Mucosa of stomach (tissue), 1 donor: ENCODE measurements at regions not wholly inside any gene's neighbourhood (a gene's known extent, or its start where the extent isn't known, plus 50 kb on each side); places are given as distances from the start of the nearest gene placed in this dataset.

Experiments used
- H3K27me3 ChIP-seq: one replicate; pipeline ENCODE4 v1.7.0; 2013; ENCODE audit warnings: mild to moderate bottlenecking, low read length; ENCODE audit not compliant: control insufficient read depth, insufficient read depth
- H3K36me3 ChIP-seq: one replicate; pipeline ENCODE4 v1.7.0; 2013; ENCODE audit warnings: low read length; ENCODE audit not compliant: control insufficient read depth, insufficient read depth
- H3K4me1 ChIP-seq: one replicate; pipeline ENCODE4 v1.7.0; 2013; ENCODE audit warnings: mild to moderate bottlenecking, low read length; ENCODE audit not compliant: control insufficient read depth, insufficient read depth
- H3K4me3 ChIP-seq: one replicate; pipeline ENCODE4 v1.7.0; 2013; ENCODE audit warnings: low read length
- H3K9ac ChIP-seq: one replicate; pipeline ENCODE4 v1.7.0; 2013; ENCODE audit warnings: mild to moderate bottlenecking, low read length, moderate library complexity
- H3K9me3 ChIP-seq: one replicate; pipeline ENCODE4 v1.7.0; 2013; ENCODE audit warnings: mild to moderate bottlenecking, low read length, moderate library complexity; ENCODE audit not compliant: control insufficient read depth
- donor health status: Pancreatic carcinoma.

- Histone ChIP-seq H3K27me3 (no peaks in the 10 kb centered on the region), H3K4me1 (no peaks in the 10 kb centered on the region), H3K36me3 (no peaks in the 10 kb centered on the region), H3K4me3 (no peak overlapping the region), H3K9ac (no peak overlapping the region), H3K9me3 (no peaks in the 10 kb centered on the region)
Observed at GRCh38 chr22:48276994-48277867, 1514.8 kb downstream of the TBC1D22A start.

GRCh38 chr22:48275412-48275811 is 1513.0 kb downstream of the TBC1D22A start:
- Histone ChIP-seq H3K4me1 (no peaks in the 10 kb centered on the region), H3K9ac (no peak overlapping the region), H3K36me3 (no peaks in the 10 kb centered on the region), H3K9me3 (no peaks in the 10 kb centered on the region), H3K27me3 (no peaks in the 10 kb centered on the region), H3K4me3 (no peak overlapping the region)

DNA sequence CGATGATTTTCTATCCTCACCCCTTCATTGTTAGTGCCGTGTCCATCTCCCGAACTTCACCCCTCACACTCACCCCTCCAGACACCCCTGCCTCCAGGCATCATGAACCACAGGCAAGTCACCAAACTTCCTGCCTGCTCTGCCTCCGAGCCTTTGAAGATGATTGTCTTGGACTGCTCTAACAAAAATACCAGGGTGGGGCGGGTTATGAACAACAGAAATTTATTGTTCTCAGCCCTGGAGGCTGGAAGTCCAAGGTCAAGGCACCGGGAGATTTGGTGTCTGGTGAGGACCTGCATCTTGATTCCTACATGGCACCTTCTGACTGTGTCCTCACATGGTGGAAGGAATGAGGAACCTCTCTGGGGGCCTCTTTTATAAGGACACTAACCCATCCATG is 1508.3 kb downstream of the TBC1D22A start:
- H3K9me3 ChIP-seq, result no peaks in the 10 kb centered on the region
- no peak overlapping the region for H3K4me3 ChIP-seq
- H3K4me1 ChIP-seq, result no peaks in the 10 kb centered on the region
- H3K27me3 ChIP-seq, result no peaks in the 10 kb centered on the region
- no peak overlapping the region for H3K9ac ChIP-seq
- no peaks in the 10 kb centered on the region for H3K36me3 ChIP-seq

GRCh38 chr22:48268771-48269552 is 1506.5 kb downstream of the TBC1D22A start:
- Histone ChIP-seq H3K36me3 (no peaks in the 10 kb centered on the region), H3K27me3 (no peaks in the 10 kb centered on the region)

DNA sequence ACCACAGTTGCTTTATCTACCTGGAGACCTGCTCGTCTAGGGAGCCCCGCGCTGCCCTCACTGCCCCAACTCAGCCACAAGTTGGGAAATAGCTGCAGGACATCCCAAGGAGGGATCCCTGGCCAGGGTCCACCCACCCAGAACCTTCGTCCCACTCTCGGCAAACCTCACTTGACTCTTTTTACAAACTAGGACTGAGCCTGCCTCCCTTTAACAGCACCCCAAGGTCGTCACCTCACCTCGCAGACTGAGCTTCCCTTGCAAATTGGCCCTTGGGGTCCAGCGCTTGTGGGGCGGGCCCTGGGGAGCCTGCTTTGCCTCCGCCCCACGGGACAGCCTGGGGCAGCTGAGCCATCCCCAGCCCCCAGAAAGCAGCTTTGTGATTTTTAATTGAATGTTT is 1505.8 kb downstream of the TBC1D22A start:
- Histone ChIP-seq H3K4me3 (no peak overlapping the region), H3K9me3 (no peaks in the 10 kb centered on the region), H3K4me1 (no peaks in the 10 kb centered on the region), H3K9ac (no peak overlapping the region), H3K36me3 (no peaks in the 10 kb centered on the region), H3K27me3 (no peaks in the 10 kb centered on the region)

More at GRCh38 chr22:48268771-48269552, 1506.5 kb downstream of the TBC1D22A start:
- H3K9me3 ChIP-seq, result no peaks in the 10 kb centered on the region
- no peak overlapping the region for H3K4me3 ChIP-seq
- no peak overlapping the region for H3K9ac ChIP-seq
- H3K4me1 ChIP-seq, result no peaks in the 10 kb centered on the region

GRCh38 chr22:48267681-48268080 is 1505.2 kb downstream of the TBC1D22A start:
- Histone ChIP-seq H3K36me3 (no peaks in the 10 kb centered on the region), H3K9me3 (no peaks in the 10 kb centered on the region), H3K4me1 (no peaks in the 10 kb centered on the region), H3K9ac (no peak overlapping the region), H3K4me3 (no peak overlapping the region), H3K27me3 (no peaks in the 10 kb centered on the region)

DNA sequence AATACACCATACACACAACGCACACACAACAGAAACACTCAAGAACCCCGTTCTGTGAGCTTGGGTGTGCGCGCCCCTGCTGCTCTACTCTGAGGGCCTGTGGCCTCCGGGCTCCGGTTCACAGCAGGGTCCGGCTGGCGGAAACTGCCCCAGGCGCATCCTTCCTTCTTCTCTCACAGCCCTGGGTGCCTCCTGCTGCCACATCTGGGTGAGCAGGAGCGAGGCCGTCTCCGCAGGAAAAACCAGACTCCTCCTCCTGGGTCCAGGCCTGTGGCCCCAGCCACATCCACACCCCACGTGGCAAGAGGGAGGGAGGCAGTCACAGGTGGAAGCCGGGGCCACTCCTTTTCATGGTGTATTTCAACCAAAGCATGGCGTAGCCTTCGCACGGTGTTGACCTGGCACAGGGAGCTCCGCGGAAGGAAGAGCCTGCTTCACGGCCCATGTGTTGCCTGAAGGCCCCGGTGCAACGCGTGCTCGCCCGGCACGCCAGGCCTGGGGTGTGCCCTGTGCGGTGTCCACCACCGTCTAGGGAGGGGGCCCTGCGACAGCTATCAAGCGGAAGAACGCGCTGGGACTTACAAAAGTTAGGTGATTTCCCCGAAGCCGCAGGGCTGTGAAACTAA is 1502.7 kb downstream of the TBC1D22A start:
- Histone ChIP-seq H3K9ac (no peak overlapping the region), H3K27me3 (no peaks in the 10 kb centered on the region), H3K4me3 (no peak overlapping the region), H3K36me3 (no peaks in the 10 kb centered on the region), H3K9me3 (no peaks in the 10 kb centered on the region), H3K4me1 (no peaks in the 10 kb centered on the region)

GRCh38 chr22:48264586-48264985 is 1502.1 kb downstream of the TBC1D22A start:
- Histone ChIP-seq H3K4me3 (no peak overlapping the region), H3K4me1 (no peaks in the 10 kb centered on the region), H3K9ac (no peak overlapping the region), H3K9me3 (no peaks in the 10 kb centered on the region), H3K36me3 (no peaks in the 10 kb centered on the region), H3K27me3 (no peaks in the 10 kb centered on the region)

DNA sequence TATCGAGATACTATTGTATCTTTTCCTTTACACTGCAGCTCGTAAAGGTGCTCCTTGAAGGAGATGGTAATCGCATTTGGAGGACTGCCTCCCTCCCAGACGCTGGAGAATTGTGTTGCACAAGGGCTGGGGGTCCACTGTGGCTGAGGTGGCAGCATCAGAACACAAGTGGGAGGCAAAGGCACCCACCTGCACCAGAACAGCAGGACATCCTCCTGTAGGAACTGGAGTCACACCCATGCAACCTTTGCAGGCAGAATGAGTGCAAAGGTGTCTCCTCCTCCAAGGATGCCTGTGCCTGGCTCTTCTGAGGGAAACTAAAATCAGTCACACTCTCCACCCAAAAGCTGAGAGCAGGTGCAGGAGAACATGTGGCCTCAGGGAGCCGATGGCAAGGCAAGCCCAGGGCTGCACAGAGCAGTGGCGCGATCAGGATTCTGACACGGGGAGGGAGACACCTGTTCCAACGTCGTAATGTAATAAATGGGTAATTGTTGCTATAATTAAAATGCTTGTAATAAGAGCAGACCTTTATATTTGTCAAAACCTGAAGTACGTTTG is 1501.4 kb downstream of the TBC1D22A start:
- no peak overlapping the region for H3K9ac ChIP-seq
- H3K27me3 ChIP-seq, result no peaks in the 10 kb centered on the region
- H3K4me1 ChIP-seq, result no peaks in the 10 kb centered on the region
- no peaks in the 10 kb centered on the region for H3K9me3 ChIP-seq
- no peaks in the 10 kb centered on the region for H3K36me3 ChIP-seq
- no peak overlapping the region for H3K4me3 ChIP-seq

GRCh38 chr22:48263431-48263765 is 1500.9 kb downstream of the TBC1D22A start:
- Histone ChIP-seq H3K36me3 (no peaks in the 10 kb centered on the region), H3K27me3 (no peaks in the 10 kb centered on the region), H3K4me1 (no peaks in the 10 kb centered on the region), H3K9ac (no peak overlapping the region), H3K4me3 (no peak overlapping the region), H3K9me3 (no peaks in the 10 kb centered on the region)

DNA sequence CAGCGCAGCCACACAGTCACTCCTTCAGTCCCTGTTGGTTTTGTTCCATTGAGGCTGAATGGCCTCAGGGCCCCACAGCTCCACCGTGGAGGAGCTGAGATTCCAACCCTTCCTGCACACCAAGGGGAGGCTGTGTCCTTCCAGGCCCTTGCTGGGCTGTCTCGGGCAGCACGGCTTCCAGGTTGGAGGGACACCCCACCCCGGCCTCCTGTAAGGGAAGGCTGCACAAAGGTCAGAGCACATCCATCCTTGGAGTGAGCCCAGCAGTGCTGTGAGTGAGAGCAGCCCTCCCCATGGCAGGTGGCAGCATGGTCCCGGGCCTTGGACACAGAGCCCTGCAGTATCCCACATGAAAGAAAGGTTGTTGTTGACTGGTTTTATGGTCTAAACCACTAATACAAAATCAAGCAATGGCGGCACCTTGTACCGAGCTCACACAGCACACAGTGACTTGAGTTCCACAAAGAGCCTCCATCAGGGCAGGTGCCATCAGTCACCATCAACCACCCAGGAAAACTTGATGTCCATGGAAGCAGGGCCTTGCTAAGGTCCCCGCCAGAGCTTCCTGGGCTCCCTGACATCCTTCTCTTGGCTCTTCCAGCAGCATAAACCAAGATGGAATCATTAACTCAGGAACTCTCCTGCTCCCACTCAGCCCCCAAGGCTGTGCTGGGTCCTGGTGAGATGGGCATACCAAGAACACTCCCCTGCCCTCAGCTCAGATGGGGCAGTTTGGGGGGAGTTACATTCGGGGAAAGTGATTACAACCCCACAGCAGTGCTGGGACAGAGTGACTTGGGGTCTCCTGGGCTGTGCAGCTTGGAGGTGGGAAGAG is 1500.4 kb downstream of the TBC1D22A start:
- Histone ChIP-seq H3K9me3 (no peaks in the 10 kb centered on the region), H3K4me1 (no peaks in the 10 kb centered on the region), H3K4me3 (no peak overlapping the region), H3K27me3 (no peaks in the 10 kb centered on the region), H3K36me3 (no peaks in the 10 kb centered on the region), H3K9ac (no peak overlapping the region)
